HepG2 (cell line): ENCODE measurements at regions not wholly inside any gene's neighbourhood (a gene's known extent, or its start where the extent isn't known, plus 50 kb on each side); places are given as distances from the start of the nearest gene placed in this dataset.

Source experiments
- ATAC-seq: fragments of 200-7000 bp; cut with Tn5 transposase; 3 replicates; pipeline ENCODE4 v1.9.1; 2020; ENCODE audit warnings: mild to moderate bottlenecking, moderate library complexity
- BruUV-seq: library from RNA; stranded (reverse); fragments of 400-500 nt; replicated peaks from 2 replicates; lab custom pipeline; 2021; lab: Mats Ljungman, UMichigan
- CTCF ChIA-PET: fragments of 300-600 bp; formaldehyde crosslinking; extraction: SDS; loops from one replicate; lab custom pipeline; 2021; ENCODE audit warnings: low total read pairs, inconsistent platforms, low intra/inter-chr PET ratio; lab: Yijun Ruan, JAX
- POLR2A ChIA-PET: fragments of 350-600 bp; sonication (Branson Sonifier 250); formaldehyde crosslinking; loops from one replicate; lab custom pipeline; 2020; ENCODE audit warnings: antibody characterized with exemption, inconsistent platforms; lab: Yijun Ruan, JAX
- DNase-seq: peaks from one replicate; pipeline ENCODE4 v3.0.0-alpha.2; 2015; ENCODE audit warnings: low spot score
- FAIRE-seq: peaks from 3 replicates; lab custom pipeline; 2011; peaks lifted over from hg19 to GRCh38; lab: Jason Lieb, UNC
- H2AFZ ChIP-seq: one replicate; pipeline ENCODE4 v1.6.1; 2011; ENCODE audit warnings: low read length, inconsistent platforms
- H3K27ac ChIP-seq: fragments of 300-600 bp; 3 replicates; pipeline ENCODE4 v1.8.0; 2011; ENCODE audit warnings: mixed run types, mild to moderate bottlenecking, mixed read lengths, low read length, inconsistent platforms; ENCODE audit not compliant: insufficient read depth; ENCODE audit errors: extremely low read length
- H3K27me3 ChIP-seq, 2 experiments: fragments of 200-600 bp in 1 of 2; 2 replicates in 1 of 2; 3 replicates in 1 of 2; pipeline versions ENCODE4 v1.6.0 to v1.8.0; 2011; ENCODE audit warnings: low read length in 2 of 2, mild to moderate bottlenecking in 2 of 2, moderate library complexity in 2 of 2, inconsistent platforms in 1 of 2; ENCODE audit not compliant: insufficient read depth in 2 of 2, control insufficient read depth in 1 of 2
- H3K36me3 ChIP-seq, 2 experiments: fragments of 200-600 bp in 1 of 2; replicated peaks in 1 of 2; 2 replicates in 1 of 2; 3 replicates in 1 of 2; pipeline versions ENCODE4 v1.5.1 to v1.8.0; 2011; ENCODE audit warnings: low read length in 2 of 2, inconsistent platforms in 1 of 2; ENCODE audit not compliant: insufficient read depth in 2 of 2, control insufficient read depth in 1 of 2
- H3K4me1 ChIP-seq: 2 replicates; pipeline ENCODE4 v1.5.1; 2012; ENCODE audit warnings: low read length, inconsistent platforms; ENCODE audit not compliant: insufficient read depth
- H3K4me2 ChIP-seq: 2 replicates; pipeline ENCODE4 v1.6.0; 2011; ENCODE audit warnings: low read depth, low read length, inconsistent platforms
- H3K4me3 ChIP-seq, 3 experiments: fragments of 200-600 bp in 1 of 3; sonication (generic), shearing (Covaris generic) in 1 of 3; replicated peaks in 1 of 3; 2 replicates each; pipeline ENCODE4 v1.5.1; 2011 to 2016; ENCODE audit warnings: low read length in 3 of 3, inconsistent platforms in 2 of 3, low read depth in 2 of 3, mild to moderate bottlenecking in 2 of 3, control low read depth in 1 of 3, mixed read lengths in 1 of 3; ENCODE audit not compliant: insufficient read depth in 1 of 3
- H3K79me2 ChIP-seq: one replicate; pipeline ENCODE4 v1.6.1; 2011; ENCODE audit warnings: low read length, inconsistent platforms; ENCODE audit not compliant: insufficient read depth
- H3K9ac ChIP-seq: 2 replicates; pipeline ENCODE4 v1.6.0; 2011; ENCODE audit warnings: mild to moderate bottlenecking, low read depth, low read length, inconsistent platforms; ENCODE audit not compliant: insufficient read depth
- H3K9me3 ChIP-seq: 2 replicates; pipeline ENCODE4 v1.5.1; 2012; ENCODE audit warnings: mild to moderate bottlenecking, low read length
- H4K20me1 ChIP-seq: 2 replicates; pipeline ENCODE4 v1.6.0; 2011; ENCODE audit warnings: inconsistent platforms, mild to moderate bottlenecking, low read length, moderate library complexity; ENCODE audit not compliant: insufficient read depth
- ADNP ChIP-seq: sonication (generic); formaldehyde crosslinking; IDR thresholded peaks from 2 replicates; pipeline ENCODE4 v1.4.0; 2020; ENCODE audit warnings: missing genetic modification reagents
- CENPT ChIP-seq: sonication (generic); formaldehyde crosslinking; IDR thresholded peaks from 2 replicates; pipeline ENCODE4 v1.8.0; 2022; ENCODE audit warnings: low read depth, mild to moderate bottlenecking, moderate library complexity, missing genetic modification reagents
- GFI1 ChIP-seq: sonication (generic); formaldehyde crosslinking; IDR thresholded peaks from 2 replicates; pipeline ENCODE4 v1.5.0; 2020; ENCODE audit warnings: missing genetic modification reagents, mild to moderate bottlenecking, borderline replicate concordance
- HIC2 ChIP-seq: sonication (generic); formaldehyde crosslinking; IDR thresholded peaks from 2 replicates; pipeline ENCODE4 v1.9.0; 2022; ENCODE audit warnings: low read depth, missing genetic modification reagents
- KLF9 ChIP-seq: IDR thresholded peaks from 2 replicates; pipeline ENCODE4 v1.6.1; 2016; ENCODE audit warnings: low read depth
- MAZ ChIP-seq, 2 experiments: sonication (generic) in 1 of 2; formaldehyde crosslinking in 1 of 2; IDR thresholded peaks; 2 replicates each; pipeline versions ENCODE4 v1.5.0 to v1.6.1; 2012 to 2020; ENCODE audit warnings: low read depth in 2 of 2, mild to moderate bottlenecking in 2 of 2, borderline replicate concordance in 1 of 2, improper control_type of control experiment in 1 of 2, low read length in 1 of 2, missing genetic modification reagents in 1 of 2, moderate library complexity in 1 of 2
- SALL2 ChIP-seq: sonication (generic); formaldehyde crosslinking; IDR thresholded peaks from 2 replicates; pipeline ENCODE4 v1.8.1; 2023; ENCODE audit warnings: mild to moderate bottlenecking, missing genetic modification reagents, inconsistent platforms
- SMC3 ChIP-seq: IDR thresholded peaks from 2 replicates; pipeline ENCODE4 v1.6.1; 2011; ENCODE audit warnings: low read length, improper control_type of control experiment
- YY1 ChIP-seq: IDR thresholded peaks from 2 replicates; pipeline ENCODE4 v1.6.1; 2011; ENCODE audit warnings: low read length, low read depth, moderate library complexity, mild to moderate bottlenecking; ENCODE audit not compliant: insufficient read depth, insufficient replicate concordance
- ZFY ChIP-seq: sonication (generic); formaldehyde crosslinking; IDR thresholded peaks from 2 replicates; pipeline ENCODE4 v1.4.0; 2020; ENCODE audit warnings: missing genetic modification reagents
- ZMYM4 ChIP-seq: sonication (generic); formaldehyde crosslinking; IDR thresholded peaks from 2 replicates; pipeline ENCODE4 v1.8.1; 2023; ENCODE audit warnings: mild to moderate bottlenecking, missing genetic modification reagents
- ZNF121 ChIP-seq: sonication (generic); formaldehyde crosslinking; IDR thresholded peaks from 2 replicates; pipeline ENCODE4 v1.5.0; 2020; ENCODE audit warnings: mild to moderate bottlenecking, missing genetic modification reagents
- ZNF253 ChIP-seq: sonication (generic); formaldehyde crosslinking; IDR thresholded peaks from 2 replicates; pipeline ENCODE4 v1.8.0; 2022; ENCODE audit warnings: mild to moderate bottlenecking, missing genetic modification reagents, borderline replicate concordance
- ZNF550 ChIP-seq: sonication (generic); formaldehyde crosslinking; IDR thresholded peaks from 2 replicates; pipeline ENCODE4 v1.4.0; 2020; ENCODE audit warnings: mild to moderate bottlenecking, missing genetic modification reagents, borderline replicate concordance
- ZNF616 ChIP-seq: sonication (generic); formaldehyde crosslinking; IDR thresholded peaks from 2 replicates; pipeline ENCODE4 v1.5.0; 2020; ENCODE audit warnings: low read depth, mild to moderate bottlenecking, missing genetic modification reagents
- ZNF720 ChIP-seq: sonication (generic); formaldehyde crosslinking; IDR thresholded peaks from 2 replicates; pipeline ENCODE4 v1.4.0; 2020; ENCODE audit warnings: missing genetic modification reagents
- WGBS: methylation state at CpG from one replicate; pipeline ENCODE4 v1.1.6; 2017; ENCODE audit warnings: low lambda C conversion rate; 5-methylcytosine and 5-hydroxymethylcytosine counted together
- in situ Hi-C: cut with HindIII; loops from 2 replicates; pipeline ENCODE4 v1.10.0; 2017; ENCODE audit warnings: low pct_unique_long_range_greater_than_20kb; ENCODE audit not compliant: extremely low pct_ligation_motif_present
- intact Hi-C: fragments of 100-400 bp; cut with micrococcal nuclease; formaldehyde crosslinking; loops from one replicate; pipeline ENCODE4 v1.10.0; 2022; ENCODE audit not compliant: unreplicated experiment

DNA sequence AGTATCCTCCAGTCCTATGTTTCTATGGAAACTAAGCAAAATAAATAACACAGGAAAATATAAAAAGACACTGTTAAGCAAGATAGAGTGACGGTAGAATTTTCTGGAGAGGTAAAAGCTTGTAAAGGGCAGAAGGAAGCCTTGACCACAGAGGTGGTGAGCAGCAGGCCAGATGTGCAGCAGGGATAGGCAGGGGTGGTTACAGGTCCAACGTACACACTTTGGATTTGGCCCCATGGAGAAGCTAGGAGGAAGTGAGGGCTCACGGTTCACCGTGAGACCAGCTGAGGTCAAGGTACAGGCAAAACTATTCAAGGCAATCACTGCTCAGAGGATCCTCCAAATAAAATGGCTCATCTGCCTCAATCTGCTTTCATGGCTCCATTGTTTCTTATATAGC is 242.8 kb downstream of the B3GLCT start:
- H3K27ac ChIP-seq: no peak overlapping the region
- H3K9me3 ChIP-seq: no peaks in the 10 kb centered on the region
- in situ Hi-C loops (no loop called here), intact Hi-C loops (no loop called here)
- CTCF ChIA-PET: no interaction called here
- no peak overlapping the region for H2AFZ ChIP-seq
- no peak for TF ChIP-seq YY1
- TF ChIP-seq ADNP (CRISPR knock-in tag): no peak
- TF ChIP-seq GFI1 (CRISPR knock-in tag): no peak
- no peak for TF ChIP-seq SALL2 (CRISPR knock-in tag)
- under 1% methylated on average over 4 of the region's 4 CpGs for WGBS
- peak; percentile 61; the same call in 2 of the 3 replicates for ATAC-seq
- H3K36me3 ChIP-seq: no peaks in the 10 kb centered on the region
- no peak for FAIRE-seq
- no peak for DNase-seq
- no peaks in the 10 kb centered on the region for H4K20me1 ChIP-seq
- BruUV-seq: no TSS peak
- H3K4me1 ChIP-seq: no peaks in the 10 kb centered on the region; the same call in 1 of the 2 replicates
- H3K27me3 ChIP-seq: no peaks in the 10 kb centered on the region; a peak in 2 of 5 replicates
- no peak overlapping the region for H3K4me2 ChIP-seq
- H3K79me2 ChIP-seq: no peaks in the 10 kb centered on the region
- H3K4me3 ChIP-seq: no peak overlapping the region
- POLR2A ChIA-PET: no interaction called here
- H3K9ac ChIP-seq: no peak overlapping the region

GRCh38 chr13:31444266-31444856 is 244.6 kb downstream of the B3GLCT start:
- H3K9ac ChIP-seq: no peak overlapping the region
- BruUV-seq: no TSS peak
- in situ Hi-C loops: no loop called here
- no peaks in the 10 kb centered on the region for H4K20me1 ChIP-seq
- ChIA-PET POLR2A (no interaction called here), CTCF (no interaction called here)
- H3K4me3 ChIP-seq: no peak overlapping the region
- no peak overlapping the region for H2AFZ ChIP-seq
- FAIRE-seq: no peak
- 2% methylated on average over 3 of the region's 3 CpGs for WGBS
- intact Hi-C loops: no loop called here
- H3K9me3 ChIP-seq: no peaks in the 10 kb centered on the region
- no peak overlapping the region for H3K27ac ChIP-seq
- no peaks in the 10 kb centered on the region; a peak in 2 of 5 replicates for H3K27me3 ChIP-seq
- H3K4me1 ChIP-seq: no peaks in the 10 kb centered on the region; the same call in 1 of the 2 replicates
- H3K4me2 ChIP-seq: no peak overlapping the region
- TF ChIP-seq ZNF720 (no peak), MAZ (IDR thresholded peaks at IDR 0.05; ENCODE audit: borderline replicate concordance, low read depth, low read length) (no peak), MAZ (CRISPR knock-in tag; IDR thresholded peaks at IDR 0.05; ENCODE audit: low read depth) (no peak), ZNF121 (CRISPR knock-in tag) (no peak), ZNF550 (CRISPR knock-in tag) (no peak), ZMYM4 (CRISPR knock-in tag) (no peak), SMC3 (no peak), CENPT (CRISPR knock-in tag) (no peak), ZNF616 (CRISPR knock-in tag) (no peak), HIC2 (CRISPR knock-in tag) (no peak), ZFY (CRISPR knock-in tag) (no peak), ZNF253 (CRISPR knock-in tag) (no peak), KLF9 (CRISPR knock-in tag) (no peak)
- DNase-seq: no peak
- ATAC-seq: no peak
- H3K79me2 ChIP-seq: no peaks in the 10 kb centered on the region
- H3K36me3 ChIP-seq: no peaks in the 10 kb centered on the region
